Mammary epithelial cell (primary cell): ENCODE measurements at regions not wholly inside any gene's neighbourhood (a gene's known extent, or its start where the extent isn't known, plus 50 kb on each side); places are given as distances from the start of the nearest gene placed in this dataset.

Source experiments
- EZH2 ChIP-seq: IDR thresholded peaks from 2 replicates; pipeline ENCODE4 v1.6.1; 2012; ENCODE audit warnings: low read length, inconsistent platforms, borderline replicate concordance
- TF ChIP-seq, protein P1 (sequence below), 2 donors: IDR thresholded peaks in 1 of 2; conservative IDR thresholded peaks in 1 of 2; 2 replicates each; pipeline ENCODE4 v1.5.1; 2011 to 2012; ENCODE audit warnings: inconsistent platforms in 2 of 2, low read length in 2 of 2, mild to moderate bottlenecking in 2 of 2, control low read depth in 1 of 2, low read depth in 1 of 2; ENCODE audit not compliant: insufficient read depth in 1 of 2; ENCODE audit errors: extremely low read depth in 1 of 2

DNA sequence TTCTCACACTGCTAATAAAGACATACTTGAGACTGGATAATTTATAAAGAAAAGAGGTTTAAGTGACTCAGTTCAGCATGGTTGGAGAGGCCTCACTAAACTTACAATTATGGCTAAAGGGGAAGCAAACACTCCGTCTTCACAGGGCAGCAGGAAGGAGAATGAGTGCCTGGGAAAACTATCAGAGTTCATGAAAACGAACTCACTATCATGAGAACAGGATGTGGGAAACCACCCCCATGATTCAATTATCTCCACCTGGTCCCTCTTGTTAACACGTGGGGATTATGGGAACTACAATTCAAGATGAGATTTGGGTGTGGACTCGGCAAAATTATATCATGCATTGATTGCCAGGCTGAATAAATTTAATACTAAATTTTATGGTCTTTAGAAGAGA lies 592.7 kb downstream of the GRXCR1 start:
- TF ChIP-seq, protein P1, sequence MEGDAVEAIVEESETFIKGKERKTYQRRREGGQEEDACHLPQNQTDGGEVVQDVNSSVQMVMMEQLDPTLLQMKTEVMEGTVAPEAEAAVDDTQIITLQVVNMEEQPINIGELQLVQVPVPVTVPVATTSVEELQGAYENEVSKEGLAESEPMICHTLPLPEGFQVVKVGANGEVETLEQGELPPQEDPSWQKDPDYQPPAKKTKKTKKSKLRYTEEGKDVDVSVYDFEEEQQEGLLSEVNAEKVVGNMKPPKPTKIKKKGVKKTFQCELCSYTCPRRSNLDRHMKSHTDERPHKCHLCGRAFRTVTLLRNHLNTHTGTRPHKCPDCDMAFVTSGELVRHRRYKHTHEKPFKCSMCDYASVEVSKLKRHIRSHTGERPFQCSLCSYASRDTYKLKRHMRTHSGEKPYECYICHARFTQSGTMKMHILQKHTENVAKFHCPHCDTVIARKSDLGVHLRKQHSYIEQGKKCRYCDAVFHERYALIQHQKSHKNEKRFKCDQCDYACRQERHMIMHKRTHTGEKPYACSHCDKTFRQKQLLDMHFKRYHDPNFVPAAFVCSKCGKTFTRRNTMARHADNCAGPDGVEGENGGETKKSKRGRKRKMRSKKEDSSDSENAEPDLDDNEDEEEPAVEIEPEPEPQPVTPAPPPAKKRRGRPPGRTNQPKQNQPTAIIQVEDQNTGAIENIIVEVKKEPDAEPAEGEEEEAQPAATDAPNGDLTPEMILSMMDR (conservative IDR thresholded peaks at IDR 0.05 in 1 of 2, IDR thresholded peaks at IDR 0.05 in 1 of 2; ENCODE audit: extremely low read depth in 1 of 2, insufficient read depth in 1 of 2, low read depth in 1 of 2, low read length in 2 of 2), result no peak
- TF ChIP-seq EZH2, result no peak
